Neural cell (in vitro differentiated cells): ENCODE measurements at regions not wholly inside any gene's neighbourhood (a gene's known extent, or its start where the extent isn't known, plus 50 kb on each side); places are given as distances from the start of the nearest gene placed in this dataset.

Source experiments
- H2AFZ ChIP-seq: fragments of 200-600, 300-800 bp; sonication (generic), shearing (Covaris generic); 2 replicates; pipeline ENCODE4 v1.6.0; 2014; ENCODE audit warnings: low read depth, mild to moderate bottlenecking, antibody characterized with exemption, low read length, moderate library complexity
- H3F3A ChIP-seq: fragments of 200-600 bp; shearing (Covaris generic); 2 replicates; pipeline ENCODE4 v1.6.1; 2016; ENCODE audit warnings: mild to moderate bottlenecking, moderate library complexity, mixed read lengths, antibody characterized with exemption, low read length; ENCODE audit not compliant: insufficient read depth, poor library complexity, severe bottlenecking
- H3K27ac ChIP-seq: fragments of 200-600, 300-800 bp; sonication (generic), shearing (Covaris generic); 2 replicates; pipeline ENCODE4 v1.5.1; 2014; ENCODE audit warnings: mild to moderate bottlenecking, low read length, moderate library complexity
- H3K27me3 ChIP-seq: fragments of 300-800, 200-600 bp; sonication (generic), shearing (Covaris generic); 2 replicates; pipeline ENCODE4 v1.6.0; 2014; ENCODE audit warnings: mild to moderate bottlenecking, low read depth, low read length, moderate library complexity; ENCODE audit not compliant: insufficient read depth
- H3K36me3 ChIP-seq: fragments of 300-800, 200-600 bp; sonication (generic), shearing (Covaris generic); 2 replicates; pipeline ENCODE4 v1.5.1; 2014; ENCODE audit warnings: mild to moderate bottlenecking, antibody characterized with exemption, low read length, moderate library complexity; ENCODE audit not compliant: insufficient read depth
- H3K4me2 ChIP-seq: fragments of 300-800, 200-600 bp; sonication (generic), shearing (Covaris generic); 2 replicates; pipeline ENCODE4 v1.6.0; 2014; ENCODE audit warnings: mild to moderate bottlenecking, low read length
- H3K4me3 ChIP-seq: fragments of 300-800, 200-600 bp; sonication (generic), shearing (Covaris generic); 2 replicates; pipeline ENCODE4 v1.5.1; 2014; ENCODE audit warnings: mild to moderate bottlenecking, low read length, moderate library complexity
- H3K79me2 ChIP-seq: fragments of 200-600 bp; shearing (Covaris generic); replicated peaks from 2 replicates; pipeline ENCODE4 v1.6.0; 2014; ENCODE audit warnings: mild to moderate bottlenecking, low read length, moderate library complexity; ENCODE audit not compliant: insufficient read depth
- H3K9ac ChIP-seq: fragments of 300-800, 200-600 bp; sonication (generic), shearing (Covaris generic); 2 replicates; pipeline ENCODE4 v1.6.1; 2016; ENCODE audit warnings: mild to moderate bottlenecking, low read length, mixed read lengths
- H3K9me2 ChIP-seq: fragments of 200-600 bp; shearing (Covaris generic); 2 replicates; pipeline ENCODE4 v1.6.1; 2016; ENCODE audit warnings: mild to moderate bottlenecking, low read length, mixed read lengths; ENCODE audit not compliant: insufficient read depth
- H3K9me3 ChIP-seq: fragments of 200-600, 300-800 bp; sonication (generic), shearing (Covaris generic); 2 replicates; pipeline ENCODE4 v1.6.1; 2016; ENCODE audit warnings: mild to moderate bottlenecking, mixed run types, low read length, moderate library complexity, mixed read lengths
- H4K20me1 ChIP-seq: fragments of 200-600 bp; shearing (Covaris generic); 2 replicates; pipeline ENCODE4 v1.6.1; 2016; ENCODE audit warnings: mild to moderate bottlenecking, mixed run types; ENCODE audit not compliant: insufficient read depth
- CTCF ChIP-seq: fragments of 450-650 bp; IDR thresholded peaks from 2 replicates; pipeline ENCODE4 v1.5.1; 2014; ENCODE audit warnings: antibody characterized with exemption, mild to moderate bottlenecking, moderate library complexity; ENCODE audit not compliant: poor library complexity, severe bottlenecking
- EP300 ChIP-seq: fragments of 450-650 bp; conservative IDR thresholded peaks from 2 replicates; pipeline ENCODE4 v1.6.1; 2014; ENCODE audit warnings: antibody characterized with exemption, mild to moderate bottlenecking, moderate library complexity; ENCODE audit not compliant: poor library complexity, severe bottlenecking
- EZH2 ChIP-seq: fragments of 200-600, 300-800 bp; shearing (Covaris generic), sonication (generic); IDR thresholded peaks from 2 replicates; pipeline ENCODE4 v1.6.1; 2014; ENCODE audit warnings: antibody characterized with exemption, low read length, borderline replicate concordance, mild to moderate bottlenecking; ENCODE audit not compliant: insufficient read depth, poor library complexity, severe bottlenecking
- MXI1 ChIP-seq: fragments of 450-650 bp; conservative IDR thresholded peaks from 2 replicates; pipeline ENCODE4 v1.6.1; 2014; ENCODE audit warnings: antibody characterized with exemption, mild to moderate bottlenecking; ENCODE audit not compliant: poor library complexity, severe bottlenecking
- POLR2AphosphoS5 ChIP-seq: IDR thresholded peaks from 2 replicates; pipeline ENCODE4 v1.6.1; 2012
- RAD21 ChIP-seq: fragments of 450-650 bp; conservative IDR thresholded peaks from 2 replicates; pipeline ENCODE4 v1.6.1; 2014; ENCODE audit warnings: antibody characterized with exemption, mild to moderate bottlenecking, moderate library complexity
- REST ChIP-seq: IDR thresholded peaks from 2 replicates; pipeline ENCODE4 v1.6.1; 2012; ENCODE audit warnings: borderline replicate concordance
- SMC3 ChIP-seq: fragments of 450-650 bp; conservative IDR thresholded peaks from 2 replicates; pipeline ENCODE4 v1.6.1; 2014; ENCODE audit warnings: antibody characterized with exemption, mild to moderate bottlenecking, moderate library complexity; ENCODE audit not compliant: poor library complexity
- TAF1 ChIP-seq: IDR thresholded peaks from 2 replicates; pipeline ENCODE4 v1.6.1; 2012; ENCODE audit warnings: low read depth

- Histone ChIP-seq H3K36me3 (no peaks in the 10 kb centered on the region), H3K4me3 (no peak overlapping the region), H3K79me2 (no peaks in the 10 kb centered on the region), H3K9ac (no peak overlapping the region), H3K9me2 (no peaks in the 10 kb centered on the region), H3K27me3 (no peaks in the 10 kb centered on the region), H3K27ac (no peak overlapping the region), H3F3A (no peaks in the 10 kb centered on the region), H3K4me2 (no peak overlapping the region), H3K9me3 (no peaks in the 10 kb centered on the region), H2AFZ (no peak overlapping the region), H4K20me1 (no peaks in the 10 kb centered on the region)
- TF ChIP-seq TAF1 (no peak), EP300 (no peak), POLR2AphosphoS5 (no peak), MXI1 (no peak), CTCF (no peak), REST (no peak)
These were observed 717.4 kb downstream of the SI start for GRCh38 chr3:164360738-164361406.

GRCh38 chr3:164360078-164360578 lies 718.2 kb downstream of the SI start:
- Histone ChIP-seq H3F3A (no peaks in the 10 kb centered on the region), H3K9me2 (no peaks in the 10 kb centered on the region), H3K36me3 (no peaks in the 10 kb centered on the region), H3K4me3 (no peak overlapping the region), H3K27me3 (no peaks in the 10 kb centered on the region), H3K9me3 (no peaks in the 10 kb centered on the region), H3K9ac (no peak overlapping the region), H3K79me2 (no peaks in the 10 kb centered on the region), H4K20me1 (no peaks in the 10 kb centered on the region), H3K4me2 (no peak overlapping the region), H2AFZ (no peak overlapping the region), H3K27ac (no peak overlapping the region)
- no peak for TF ChIP-seq EP300
- TF ChIP-seq MXI1 = no peak
- no peak for TF ChIP-seq RAD21
- no peak for TF ChIP-seq POLR2AphosphoS5
- TF ChIP-seq CTCF = no peak
- TF ChIP-seq REST = no peak
- no peak for TF ChIP-seq EZH2
- no peak for TF ChIP-seq SMC3
- no peak for TF ChIP-seq TAF1
